ENCODE measurements at regions not wholly inside any gene's neighbourhood (a gene's known extent, or its start where the extent isn't known, plus 50 kb on each side); places are given as distances from the start of the nearest gene placed in this dataset.

GRCh38 chr5:77853353-77853907 lies 77.3 kb upstream of the TBCA start:
- no peak for DNase-seq
- 9 to 35% methylated on average over 2 of the region's 2 CpGs for WGBS, 2 donors

GRCh38 chr5:77852514-77853352 lies 76.6 kb upstream of the TBCA start:
- Histone ChIP-seq H3K4me3 (peak overlapping the region; percentile 36 to 65 (median 58)), H3K36me3 (no peaks in the 10 kb centered on the region), H3K27me3 (no peaks in the 10 kb centered on the region), H3K9me3 (no peaks in the 10 kb centered on the region), H3K4me1 (peaks cover 0 to 14% (median 4%) of the 10 kb centered on the region in 4 donors), H3K27ac (peak overlapping the region in 2 of 4 donors; percentile 63 to 68)
- peak; percentile 77 for DNase-seq
- WGBS, 2 donors = 2 to 7% methylated on average over 28 of the region's 28 CpGs
- intact Hi-C loops (cut with DNase I) = loop anchor here (5.0 kb wide), 1 partner anchor 205 kb away; no protein-coding TSS in a partner anchor
- TF ChIP-seq CTCF (IDR thresholded peaks at IDR 0.05) (no peak), EP300 (IDR thresholded peaks at IDR 0.05) (no peak), POLR2A (IDR thresholded peaks at IDR 0.05) (no peak), POLR2AphosphoS5 (IDR thresholded peaks at IDR 0.05) (no peak)

More at GRCh38 chr5:77853353-77853907, 77.3 kb upstream of the TBCA start:
- Histone ChIP-seq H3K4me3 (no peak overlapping the region), H3K27me3 (no peaks in the 10 kb centered on the region), H3K36me3 (no peaks in the 10 kb centered on the region), H3K9me3 (no peaks in the 10 kb centered on the region), H3K27ac (no peak overlapping the region), H3K4me1 (peaks cover 0 to 14% (median 4%) of the 10 kb centered on the region in 4 donors)
- intact Hi-C loops (cut with DNase I) = loop anchor here (5.0 kb wide), 1 partner anchor 206 kb away; no protein-coding TSS in a partner anchor
- TF ChIP-seq POLR2AphosphoS5 (IDR thresholded peaks at IDR 0.05) (no peak), EP300 (IDR thresholded peaks at IDR 0.05) (no peak), CTCF (IDR thresholded peaks at IDR 0.05) (no peak), POLR2A (IDR thresholded peaks at IDR 0.05) (no peak)

GRCh38 chr5:77852068-77852513 lies 76.0 kb upstream of the TBCA start:
- Histone ChIP-seq H3K4me1 (peaks cover 0 to 14% (median 4%) of the 10 kb centered on the region in 4 donors), H3K27me3 (no peaks in the 10 kb centered on the region), H3K9me3 (no peaks in the 10 kb centered on the region), H3K27ac (peak overlapping the region in 3 of 4 donors; percentile 5 to 68 (median 63)), H3K4me3 (peak overlapping the region; percentile 36 to 65 (median 58)), H3K36me3 (no peaks in the 10 kb centered on the region)
- TF ChIP-seq POLR2A (IDR thresholded peaks at IDR 0.05) (no peak), POLR2AphosphoS5 (IDR thresholded peaks at IDR 0.05) (no peak), CTCF (IDR thresholded peaks at IDR 0.05) (no peak), EP300 (IDR thresholded peaks at IDR 0.05) (no peak)
- no peak for DNase-seq
- intact Hi-C loops (cut with DNase I) = loop anchor here (5.0 kb wide), 1 partner anchor 205 kb away; no protein-coding TSS in a partner anchor
- WGBS, 2 donors = 4 to 7% methylated on average over 13 of the region's 13 CpGs

GRCh38 chr5:77851176-77852067 lies 75.3 kb upstream of the TBCA start:
- H3K27ac ChIP-seq = peak overlapping the region; percentile 5 to 68 (median 57)
- WGBS, 2 donors = 16 to 17% methylated on average over 89 of the region's 89 CpGs
- intact Hi-C loops (cut with DNase I) = loop anchor here (2.0 to 5.0 kb wide), 2 partner anchors 77 to 204 kb away; no protein-coding TSS in a partner anchor
- H3K4me3 ChIP-seq = peak overlapping the region; percentile 36 to 65 (median 58)
- H3K36me3 ChIP-seq = no peaks in the 10 kb centered on the region
- no peaks in the 10 kb centered on the region for H3K27me3 ChIP-seq
- TF ChIP-seq CTCF (IDR thresholded peaks at IDR 0.05) (no peak), EP300 (IDR thresholded peaks at IDR 0.05) (no peak), POLR2AphosphoS5 (IDR thresholded peaks at IDR 0.05) (no peak), POLR2A (IDR thresholded peaks at IDR 0.05) (no peak)
- no peak for DNase-seq
- no peaks in the 10 kb centered on the region for H3K9me3 ChIP-seq
- H3K4me1 ChIP-seq = peaks cover 0 to 14% (median 4%) of the 10 kb centered on the region in 4 donors

All from sigmoid colon (tissue), 6 donors.